H1 (cell line): ENCODE measurements at regions not wholly inside any gene's neighbourhood (a gene's known extent, or its start where the extent isn't known, plus 50 kb on each side); places are given as distances from the start of the nearest gene placed in this dataset.

Source experiments
- CTCF ChIA-PET: fragments of 300-600 bp; sonication (Branson Sonifier 250); formaldehyde crosslinking; loops from one replicate; lab custom pipeline; 2021; ENCODE audit not compliant: partially characterized antibody; lab: Charles Lee
- POLR2A ChIA-PET: fragments of 300-600 bp; sonication (Branson Sonifier 250); formaldehyde crosslinking; loops from one replicate; lab custom pipeline; 2021; ENCODE audit warnings: inconsistent platforms; ENCODE audit not compliant: partially characterized antibody; lab: Charles Lee
- DNase-seq, 2 experiments: peaks; one replicate each; pipeline versions ENCODE4 v3.0.0 to v3.0.0-alpha.2; 2010 to 2022; ENCODE audit warnings: low spot score in 2 of 2, low read depth in 1 of 2, mixed read lengths in 1 of 2
- FAIRE-seq: peaks from 2 replicates; lab custom pipeline; 2011; peaks lifted over from hg19 to GRCh38; lab: Jason Lieb, UNC
- H2AFZ ChIP-seq: 2 replicates; pipeline ENCODE4 v1.8.1; 2012; ENCODE audit warnings: low read length, inconsistent platforms
- H2AK5ac ChIP-seq: 2 replicates; pipeline ENCODE4 v1.6.1; 2013; ENCODE audit warnings: low read depth, low read length
- H2BK120ac ChIP-seq: replicated peaks from 2 replicates; pipeline ENCODE3; 2013; ENCODE audit warnings: low read depth, low read length, inconsistent platforms
- H2BK12ac ChIP-seq: 2 replicates; pipeline ENCODE4 v1.6.1; 2013; ENCODE audit warnings: low read depth, low read length
- H2BK15ac ChIP-seq: 2 replicates; pipeline ENCODE4 v1.6.1; 2013; ENCODE audit warnings: low read length
- H2BK20ac ChIP-seq: 2 replicates; pipeline ENCODE4 v1.6.1; 2013; ENCODE audit warnings: low read length
- H2BK5ac ChIP-seq: 2 replicates; pipeline ENCODE4 v1.6.1; 2013; ENCODE audit warnings: low read depth, low read length
- H3K14ac ChIP-seq: 2 replicates; pipeline ENCODE4 v1.6.1; 2013; ENCODE audit warnings: inconsistent platforms; ENCODE audit not compliant: insufficient read length
- H3K18ac ChIP-seq: 2 replicates; pipeline ENCODE4 v1.6.1; 2013; ENCODE audit warnings: low read length; ENCODE audit errors: extremely low read depth
- H3K23ac ChIP-seq: 2 replicates; pipeline ENCODE4 v1.6.1; 2013; ENCODE audit warnings: inconsistent platforms; ENCODE audit not compliant: insufficient read length
- H3K23me2 ChIP-seq: 2 replicates; pipeline ENCODE4 v1.6.1; 2013; ENCODE audit warnings: low read depth, low read length
- H3K27ac ChIP-seq: 2 replicates; pipeline ENCODE4 v1.6.1; 2011; ENCODE audit warnings: low read depth, low read length, inconsistent platforms
- H3K27me3 ChIP-seq, 4 experiments: replicated peaks in 1 of 4; 1 replicate in 1 of 4; 2 replicates in 3 of 4; pipeline versions ENCODE4 v1.6.1 to v1.8.1; 2011 to 2013; ENCODE audit warnings: low read length in 3 of 4, mild to moderate bottlenecking in 3 of 4, inconsistent platforms in 2 of 4, mixed read lengths in 2 of 4, moderate library complexity in 1 of 4; ENCODE audit not compliant: control insufficient read depth in 3 of 4, insufficient read depth in 3 of 4; ENCODE audit errors: extremely low read depth in 1 of 4
- H3K36me3 ChIP-seq, 4 experiments: 2 replicates each; pipeline versions ENCODE4 v1.6.1 to v1.8.1; 2011 to 2013; ENCODE audit warnings: mild to moderate bottlenecking in 4 of 4, low read length in 3 of 4, moderate library complexity in 2 of 4, control low read depth in 1 of 4, inconsistent platforms in 1 of 4; ENCODE audit not compliant: insufficient read depth in 4 of 4, control insufficient read depth in 2 of 4
- H3K4ac ChIP-seq: replicated peaks from 2 replicates; pipeline ENCODE3; 2013; ENCODE audit warnings: low read length, low read depth, mixed read lengths, inconsistent platforms; ENCODE audit not compliant: insufficient read length
- H3K4me1 ChIP-seq, 4 experiments: replicated peaks in 1 of 4; 1 replicate in 1 of 4; 2 replicates in 3 of 4; pipeline versions ENCODE4 v1.6.1 to v1.8.1; 2011 to 2013; ENCODE audit warnings: low read length in 3 of 4, inconsistent platforms in 2 of 4, mixed read lengths in 1 of 4; ENCODE audit not compliant: insufficient read depth in 4 of 4, control insufficient read depth in 3 of 4
- H3K4me2 ChIP-seq, 2 experiments: 2 replicates each; pipeline versions ENCODE4 v1.6.1 to v1.8.1; 2011 to 2013; ENCODE audit warnings: low read depth in 2 of 2, low read length in 2 of 2, control low read depth in 1 of 2, inconsistent platforms in 1 of 2, mild to moderate bottlenecking in 1 of 2; ENCODE audit not compliant: insufficient read depth in 1 of 2
- H3K4me3 ChIP-seq, 4 experiments: fragments of 200-600, 300-600 bp in 1 of 4; sonication (generic), shearing (Covaris generic), sonication (Bioruptor Twin) in 1 of 4; 2 replicates each; pipeline versions ENCODE4 v1.5.1 to v1.8.1; 2011 to 2016; ENCODE audit warnings: low read length in 4 of 4, low read depth in 3 of 4, control low read depth in 2 of 4, inconsistent platforms in 2 of 4, mild to moderate bottlenecking in 2 of 4, mixed read lengths in 1 of 4, moderate library complexity in 1 of 4; ENCODE audit not compliant: insufficient read depth in 2 of 4; ENCODE audit errors: extremely low read depth in 1 of 4
- H3K56ac ChIP-seq: replicated peaks from 2 replicates; pipeline ENCODE3; 2013; ENCODE audit warnings: low read depth, mild to moderate bottlenecking, mixed read lengths, low read length, inconsistent platforms; ENCODE audit not compliant: insufficient read length
- H3K79me1 ChIP-seq: 2 replicates; pipeline ENCODE4 v1.6.1; 2013; ENCODE audit warnings: low read depth, low read length, control low read depth
- H3K79me2 ChIP-seq, 2 experiments: 2 replicates each; pipeline versions ENCODE4 v1.6.1 to v1.8.1; 2012 to 2013; ENCODE audit warnings: low read length in 2 of 2, mild to moderate bottlenecking in 2 of 2, inconsistent platforms in 1 of 2; ENCODE audit not compliant: insufficient read depth in 2 of 2, control insufficient read depth in 1 of 2
- H3K9ac ChIP-seq, 4 experiments: replicated peaks in 1 of 4; 1 replicate in 1 of 4; 2 replicates in 3 of 4; pipeline versions ENCODE4 v1.6.1 to v1.8.1; 2011 to 2013; ENCODE audit warnings: low read depth in 3 of 4, low read length in 3 of 4, control low read depth in 2 of 4, mild to moderate bottlenecking in 2 of 4, moderate library complexity in 2 of 4, inconsistent platforms in 1 of 4; ENCODE audit errors: extremely low read depth in 1 of 4
- H3K9me3 ChIP-seq, 2 experiments: 2 replicates each; pipeline versions ENCODE4 v1.6.1 to v1.8.1; 2012 to 2013; ENCODE audit warnings: mild to moderate bottlenecking in 2 of 2, moderate library complexity in 2 of 2, control low read depth in 1 of 2, inconsistent platforms in 1 of 2, low read depth in 1 of 2, low read length in 1 of 2, mixed read lengths in 1 of 2; ENCODE audit not compliant: insufficient read depth in 2 of 2
- H4K20me1 ChIP-seq, 2 experiments: replicated peaks in 1 of 2; 2 replicates each; pipeline versions ENCODE3 to v1.8.1; 2011 to 2013; ENCODE audit warnings: inconsistent platforms in 2 of 2, low read length in 2 of 2, mild to moderate bottlenecking in 1 of 2; ENCODE audit not compliant: insufficient read depth in 2 of 2, control insufficient read depth in 1 of 2
- H4K5ac ChIP-seq: 2 replicates; pipeline ENCODE4 v1.6.1; 2013; ENCODE audit warnings: low read length, low read depth, mixed read lengths, inconsistent platforms; ENCODE audit not compliant: insufficient read length
- H4K8ac ChIP-seq: 2 replicates; pipeline ENCODE4 v1.8.0; 2013; ENCODE audit warnings: mild to moderate bottlenecking, moderate library complexity, low read length, inconsistent platforms; ENCODE audit not compliant: insufficient read depth; ENCODE audit errors: extremely low read depth
- H4K91ac ChIP-seq: replicated peaks from 2 replicates; pipeline ENCODE3; 2013; ENCODE audit warnings: low read length, mixed read lengths, inconsistent platforms; ENCODE audit not compliant: insufficient read length
- ASH2L ChIP-seq: fragments of 200-600, 300-600 bp; sonication (generic); IDR thresholded peaks from one replicate; pipeline ENCODE4 v1.7.1; 2017; ENCODE audit warnings: low read length
- BACH1 ChIP-seq: IDR thresholded peaks from 2 replicates; pipeline ENCODE4 v1.6.1; 2012; ENCODE audit warnings: low read length, improper control_type of control experiment
- EGR1 ChIP-seq: IDR thresholded peaks from 2 replicates; pipeline ENCODE4 v1.6.1; 2011; ENCODE audit warnings: low read depth, low read length, borderline replicate concordance
- KDM1A ChIP-seq: fragments of 200-600, 300-600 bp; sonication (generic); IDR thresholded peaks from 2 replicates; pipeline ENCODE4 v1.7.1; 2016; ENCODE audit warnings: mild to moderate bottlenecking, low read length, borderline replicate concordance
- MAFK ChIP-seq: IDR thresholded peaks from 2 replicates; pipeline ENCODE4 v1.6.1; 2012; ENCODE audit warnings: low read depth, mild to moderate bottlenecking, improper control_type of control experiment, low read length
- NRF1 ChIP-seq: IDR thresholded peaks from 2 replicates; pipeline ENCODE4 v1.6.1; 2011; ENCODE audit warnings: mild to moderate bottlenecking, low read depth, low read length, improper control_type of control experiment
- RBBP5 ChIP-seq: IDR thresholded peaks from 2 replicates; pipeline ENCODE4 v1.7.1; 2012; ENCODE audit warnings: low read depth, mild to moderate bottlenecking, inconsistent platforms, low read length, moderate library complexity, borderline replicate concordance
- RXRA ChIP-seq: IDR thresholded peaks from 2 replicates; pipeline ENCODE4 v1.6.1; 2011; ENCODE audit warnings: low read depth, mild to moderate bottlenecking, low read length, moderate library complexity; ENCODE audit not compliant: insufficient read depth
- SIRT6 ChIP-seq: IDR thresholded peaks from one replicate; pipeline ENCODE4 v1.7.1; 2012; ENCODE audit warnings: low read length, inconsistent platforms
- SP1 ChIP-seq: IDR thresholded peaks from 2 replicates; pipeline ENCODE4 v1.6.1; 2011; ENCODE audit warnings: low read depth, low read length
- SRF ChIP-seq: IDR thresholded peaks from 2 replicates; pipeline ENCODE4 v1.6.1; 2011; ENCODE audit warnings: mild to moderate bottlenecking, low read depth, low read length, moderate library complexity
- TAF7 ChIP-seq: optimal IDR thresholded peaks from 2 replicates; pipeline ENCODE3; 2011; ENCODE audit warnings: low read depth, mild to moderate bottlenecking, inconsistent platforms, low read length, moderate library complexity, borderline replicate concordance
- WGBS, 2 experiments: shearing (Covaris generic) in 1 of 2; methylation state at CpG; one replicate each; pipeline versions ENCODE4 v1.1.6 to v1.1.7; 2013 to 2015; ENCODE audit warnings: low lambda C conversion rate in 2 of 2, mixed read lengths in 2 of 2, inconsistent platforms in 1 of 2, low coverage in 1 of 2, missing lambda C conversion rate in 1 of 2; ENCODE audit not compliant: insufficient replicate concordance in 2 of 2, insufficient coverage in 1 of 2, insufficient read length in 1 of 2; ENCODE audit errors: extremely low coverage in 1 of 2, missing lambda C conversion rate in 1 of 2; 5-methylcytosine and 5-hydroxymethylcytosine counted together
- TF ChIP-seq, protein P1 (sequence below), 3 experiments: IDR thresholded peaks; 1 replicate in 2 of 3; 2 replicates in 1 of 3; pipeline versions ENCODE4 v1.5.1 to v1.6.1; 2011; ENCODE audit warnings: low read length in 3 of 3, mild to moderate bottlenecking in 3 of 3, inconsistent platforms in 2 of 3, low read depth in 1 of 3, moderate library complexity in 1 of 3; ENCODE audit not compliant: insufficient read depth in 1 of 3; ENCODE audit errors: control extremely low read depth in 1 of 3

GRCh38 chr2:176821350-176821749, 391.2 kb upstream of the HNRNPA3 start:
- H3K36me3 ChIP-seq: no peaks in the 10 kb centered on the region
- no peak overlapping the region for H2BK5ac ChIP-seq
- no peak overlapping the region for H3K56ac ChIP-seq
- no peak overlapping the region for H3K9ac ChIP-seq
- no peaks in the 10 kb centered on the region for H3K9me3 ChIP-seq
- peaks cover 4 to 19% (median 12%) of the 10 kb centered on the region in 4 experiments; a peak in 5 of 7 replicates for H3K4me1 ChIP-seq
- no peaks in the 10 kb centered on the region for H3K79me1 ChIP-seq
- H3K23me2 ChIP-seq: no peaks in the 10 kb centered on the region
- no peak overlapping the region for H3K4me2 ChIP-seq
- H4K91ac ChIP-seq: no peak overlapping the region
- no peaks in the 10 kb centered on the region for H3K79me2 ChIP-seq
- no peak overlapping the region for H2AFZ ChIP-seq
- H3K27me3 ChIP-seq: no peaks in the 10 kb centered on the region; a peak in 1 of 7 replicates
- H2BK15ac ChIP-seq: no peak overlapping the region
- FAIRE-seq (no peak), DNase-seq (no peak)
- POLR2A ChIA-PET: no interaction called here
- H3K4me3 ChIP-seq: no peak overlapping the region
- CTCF ChIA-PET: interaction anchor here (1.2 to 2.0 kb wide), 6 partner anchors 8 to 185 kb away, joined by 3 to 10 read pairs (median 5); no protein-coding TSS in a partner anchor
- no peak overlapping the region for H4K5ac ChIP-seq
- H2BK120ac ChIP-seq: no peak overlapping the region
- H3K4ac ChIP-seq: no peak overlapping the region
- H3K23ac ChIP-seq: no peak overlapping the region
- H4K8ac ChIP-seq: no peak overlapping the region
- no peaks in the 10 kb centered on the region for H4K20me1 ChIP-seq
- WGBS, 2 experiments: 96% methylated on average over 4 of the region's 4 CpGs; no CpG with 5 or more reads in 1 of the 2 experiments
- no peak overlapping the region for H3K27ac ChIP-seq
- H2BK12ac ChIP-seq: no peak overlapping the region
- no peak overlapping the region for H3K18ac ChIP-seq
- no peak overlapping the region for H2AK5ac ChIP-seq
- H2BK20ac ChIP-seq: no peak overlapping the region
- H3K14ac ChIP-seq: no peak overlapping the region
- TF ChIP-seq EGR1: no peak
- no peak for TF ChIP-seq SP1
- no peak for TF ChIP-seq NRF1
- TF ChIP-seq ASH2L: no peak
- TF ChIP-seq RXRA: no peak
- no peak for TF ChIP-seq RBBP5
- TF ChIP-seq SRF: no peak
- TF ChIP-seq KDM1A: no peak
- TF ChIP-seq BACH1: no peak
- no peak for TF ChIP-seq SIRT6
- no peak for TF ChIP-seq MAFK
- TF ChIP-seq TAF7: no peak
- TF ChIP-seq, protein P1, sequence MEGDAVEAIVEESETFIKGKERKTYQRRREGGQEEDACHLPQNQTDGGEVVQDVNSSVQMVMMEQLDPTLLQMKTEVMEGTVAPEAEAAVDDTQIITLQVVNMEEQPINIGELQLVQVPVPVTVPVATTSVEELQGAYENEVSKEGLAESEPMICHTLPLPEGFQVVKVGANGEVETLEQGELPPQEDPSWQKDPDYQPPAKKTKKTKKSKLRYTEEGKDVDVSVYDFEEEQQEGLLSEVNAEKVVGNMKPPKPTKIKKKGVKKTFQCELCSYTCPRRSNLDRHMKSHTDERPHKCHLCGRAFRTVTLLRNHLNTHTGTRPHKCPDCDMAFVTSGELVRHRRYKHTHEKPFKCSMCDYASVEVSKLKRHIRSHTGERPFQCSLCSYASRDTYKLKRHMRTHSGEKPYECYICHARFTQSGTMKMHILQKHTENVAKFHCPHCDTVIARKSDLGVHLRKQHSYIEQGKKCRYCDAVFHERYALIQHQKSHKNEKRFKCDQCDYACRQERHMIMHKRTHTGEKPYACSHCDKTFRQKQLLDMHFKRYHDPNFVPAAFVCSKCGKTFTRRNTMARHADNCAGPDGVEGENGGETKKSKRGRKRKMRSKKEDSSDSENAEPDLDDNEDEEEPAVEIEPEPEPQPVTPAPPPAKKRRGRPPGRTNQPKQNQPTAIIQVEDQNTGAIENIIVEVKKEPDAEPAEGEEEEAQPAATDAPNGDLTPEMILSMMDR (IDR thresholded peaks at IDR 0.05; ENCODE audit: control extremely low read depth in 1 of 3, insufficient read depth in 1 of 3, low read depth in 1 of 3, low read length in 3 of 3): no peak
